Sigmoid colon (tissue), 4 donors: ENCODE measurements at regions not wholly inside any gene's neighbourhood (a gene's known extent, or its start where the extent isn't known, plus 50 kb on each side); places are given as distances from the start of the nearest gene placed in this dataset.

Experiments used
- CTCF ChIP-seq, 4 experiments: fragments of 450-650 bp in 3 of 4; fragments of 200-600 bp in 1 of 4; IDR thresholded peaks; one replicate each; pipeline ENCODE4 v1.5.1; 2016 to 2019; ENCODE audit warnings: antibody characterized with exemption in 4 of 4, mild to moderate bottlenecking in 3 of 4, moderate library complexity in 2 of 4
- POLR2AphosphoS5 ChIP-seq, 4 donors: sonication (generic); formaldehyde crosslinking; IDR thresholded peaks; one replicate each; pipeline ENCODE4 v1.6.1; 2017; ENCODE audit warnings: antibody characterized with exemption in 4 of 4

- TF ChIP-seq CTCF (IDR thresholded peaks at IDR 0.05) (no peak), POLR2AphosphoS5 (IDR thresholded peaks at IDR 0.05) (no peak)
These were observed 179.4 kb downstream of the PHLDA1 start for GRCh38 chr12:75852143-75852542.
